Endothelial cell (in vitro differentiated cells): ENCODE measurements at regions not wholly inside any gene's neighbourhood (a gene's known extent, or its start where the extent isn't known, plus 50 kb on each side); places are given as distances from the start of the nearest gene placed in this dataset.

Experiments
- DNase-seq: peaks from one replicate; pipeline ENCODE4 v3.0.0; 2021; ENCODE audit warnings: low spot score
- H3K27ac Mint-ChIP-seq: one replicate; pipeline ENCODE4 v1.8.0; 2021; ENCODE audit warnings: mixed read lengths, inconsistent platforms; ENCODE audit not compliant: unreplicated experiment
- H3K27me3 Mint-ChIP-seq: one replicate; pipeline ENCODE4 v1.8.0; 2021; ENCODE audit warnings: mild to moderate bottlenecking, moderate library complexity, mixed read lengths, inconsistent platforms; ENCODE audit not compliant: unreplicated experiment
- H3K36me3 Mint-ChIP-seq: one replicate; pipeline ENCODE4 v1.8.0; 2021; ENCODE audit warnings: mild to moderate bottlenecking, low read depth, mixed read lengths, inconsistent platforms; ENCODE audit not compliant: unreplicated experiment
- H3K4me1 Mint-ChIP-seq: one replicate; pipeline ENCODE4 v1.8.0; 2021; ENCODE audit warnings: mild to moderate bottlenecking, mixed read lengths, inconsistent platforms; ENCODE audit not compliant: unreplicated experiment
- H3K4me3 Mint-ChIP-seq: one replicate; pipeline ENCODE4 v1.8.0; 2021; ENCODE audit warnings: mild to moderate bottlenecking, mixed read lengths, inconsistent platforms; ENCODE audit not compliant: unreplicated experiment
- H3K9me3 Mint-ChIP-seq: one replicate; pipeline ENCODE4 v1.8.0; 2021; ENCODE audit warnings: mixed read lengths, inconsistent platforms; ENCODE audit not compliant: unreplicated experiment
- TF ChIP-seq, protein P1 (sequence below): fragments of 200-600 bp; sonication (generic); IDR thresholded peaks from one replicate; pipeline ENCODE4 v1.5.0; 2021; ENCODE audit warnings: antibody characterized with exemption; ENCODE audit not compliant: unreplicated experiment

DNA sequence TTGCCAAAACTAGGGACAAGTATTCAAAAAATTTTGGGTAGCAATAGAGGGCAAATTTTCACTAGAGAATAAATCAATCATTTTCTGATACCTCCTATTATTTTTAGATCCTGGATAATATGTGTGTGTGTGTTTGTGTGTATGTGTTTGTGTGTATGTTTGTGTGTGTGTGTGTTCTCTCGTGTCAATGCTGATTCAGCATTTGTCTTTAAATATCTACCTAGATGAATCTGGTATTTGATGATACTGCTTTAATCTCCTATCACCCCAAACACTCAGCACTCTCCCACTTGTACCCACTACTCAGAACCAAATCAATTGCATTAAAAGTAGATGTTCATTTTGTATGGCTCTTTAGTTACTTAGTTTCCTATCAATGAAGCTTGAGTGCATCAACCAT, 101.3 kb upstream of the NPFFR2 start:
- Mint-ChIP-seq H3K27ac (no peak overlapping the region), H3K4me3 (no peak overlapping the region), H3K36me3 (no peaks in the 10 kb centered on the region), H3K27me3 (no peaks in the 10 kb centered on the region), H3K9me3 (no peaks in the 10 kb centered on the region), H3K4me1 (no peaks in the 10 kb centered on the region)
- DNase-seq = no peak
- TF ChIP-seq, protein P1, sequence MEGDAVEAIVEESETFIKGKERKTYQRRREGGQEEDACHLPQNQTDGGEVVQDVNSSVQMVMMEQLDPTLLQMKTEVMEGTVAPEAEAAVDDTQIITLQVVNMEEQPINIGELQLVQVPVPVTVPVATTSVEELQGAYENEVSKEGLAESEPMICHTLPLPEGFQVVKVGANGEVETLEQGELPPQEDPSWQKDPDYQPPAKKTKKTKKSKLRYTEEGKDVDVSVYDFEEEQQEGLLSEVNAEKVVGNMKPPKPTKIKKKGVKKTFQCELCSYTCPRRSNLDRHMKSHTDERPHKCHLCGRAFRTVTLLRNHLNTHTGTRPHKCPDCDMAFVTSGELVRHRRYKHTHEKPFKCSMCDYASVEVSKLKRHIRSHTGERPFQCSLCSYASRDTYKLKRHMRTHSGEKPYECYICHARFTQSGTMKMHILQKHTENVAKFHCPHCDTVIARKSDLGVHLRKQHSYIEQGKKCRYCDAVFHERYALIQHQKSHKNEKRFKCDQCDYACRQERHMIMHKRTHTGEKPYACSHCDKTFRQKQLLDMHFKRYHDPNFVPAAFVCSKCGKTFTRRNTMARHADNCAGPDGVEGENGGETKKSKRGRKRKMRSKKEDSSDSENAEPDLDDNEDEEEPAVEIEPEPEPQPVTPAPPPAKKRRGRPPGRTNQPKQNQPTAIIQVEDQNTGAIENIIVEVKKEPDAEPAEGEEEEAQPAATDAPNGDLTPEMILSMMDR = no peak

DNA sequence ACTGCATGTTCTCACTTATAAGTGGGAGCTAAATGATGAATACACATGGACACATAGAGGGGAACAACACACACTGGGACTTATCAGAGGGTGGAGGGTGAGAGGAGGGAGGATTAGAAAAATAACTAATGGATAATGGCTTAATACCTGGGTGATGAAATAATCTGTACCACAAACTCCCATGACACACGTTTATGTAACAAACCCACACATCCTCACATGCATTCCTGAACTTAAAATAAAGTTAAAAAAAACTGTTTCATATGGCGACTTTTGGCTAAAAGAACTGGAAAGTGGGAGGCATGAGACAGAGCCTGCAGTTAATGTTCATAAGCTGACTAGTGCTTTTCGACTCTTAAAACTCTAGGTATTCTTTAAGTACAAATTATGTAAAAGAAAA, 98.9 kb upstream of the NPFFR2 start:
- H3K9me3 Mint-ChIP-seq = no peaks in the 10 kb centered on the region
- TF ChIP-seq, protein P1 = no peak
- no peaks in the 10 kb centered on the region for H3K36me3 Mint-ChIP-seq
- H3K4me1 Mint-ChIP-seq = no peaks in the 10 kb centered on the region
- no peak for DNase-seq
- no peak overlapping the region for H3K27ac Mint-ChIP-seq
- H3K4me3 Mint-ChIP-seq = no peak overlapping the region
- no peaks in the 10 kb centered on the region for H3K27me3 Mint-ChIP-seq

DNA sequence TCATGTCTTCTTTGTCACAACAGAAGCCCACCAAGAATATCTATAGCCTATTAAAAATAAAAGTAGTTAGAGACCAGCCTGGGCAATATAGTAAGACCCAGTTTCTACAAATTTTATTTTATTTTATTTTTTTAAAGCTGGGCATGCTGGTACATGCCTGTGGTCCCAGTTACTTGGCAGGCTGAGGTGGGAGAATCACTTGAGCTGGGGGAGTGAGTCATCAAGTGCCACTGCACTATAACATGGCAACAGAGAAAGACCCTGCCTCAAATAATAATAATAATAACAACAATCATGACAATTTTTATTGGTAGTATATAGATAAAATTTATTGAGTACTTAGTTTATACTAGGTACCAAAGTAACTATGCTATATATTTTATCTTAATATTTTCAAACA, 93.0 kb upstream of the NPFFR2 start:
- DNase-seq = no peak
- H3K27me3 Mint-ChIP-seq = no peaks in the 10 kb centered on the region
- TF ChIP-seq, protein P1 = no peak
- no peaks in the 10 kb centered on the region for H3K9me3 Mint-ChIP-seq
- H3K36me3 Mint-ChIP-seq = no peaks in the 10 kb centered on the region
- H3K4me1 Mint-ChIP-seq = no peaks in the 10 kb centered on the region
- no peak overlapping the region for H3K4me3 Mint-ChIP-seq
- H3K27ac Mint-ChIP-seq = no peak overlapping the region

DNA sequence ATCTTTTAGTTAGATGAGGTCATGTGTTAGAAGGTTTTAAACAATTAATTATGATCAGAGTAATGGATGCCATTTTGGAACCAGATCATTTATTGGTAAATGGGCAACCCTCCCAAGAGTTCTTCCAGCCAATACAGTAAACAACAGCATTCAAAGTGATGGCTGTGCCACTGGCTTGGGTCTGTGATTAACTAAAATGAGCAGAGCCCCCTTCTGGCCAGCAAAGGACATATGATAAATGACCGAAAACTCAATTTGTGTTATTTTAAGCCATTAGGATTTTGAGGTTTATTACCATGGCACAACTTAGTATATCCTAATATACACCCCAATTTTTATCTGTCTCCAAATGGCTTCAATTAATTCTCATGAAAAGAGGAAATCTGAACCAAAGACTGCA, 90.8 kb upstream of the NPFFR2 start:
- peak; percentile 21 for DNase-seq
- H3K4me3 Mint-ChIP-seq = no peak overlapping the region
- H3K36me3 Mint-ChIP-seq = peaks cover 10% of the 10 kb centered on the region
- peaks cover 6% of the 10 kb centered on the region for H3K9me3 Mint-ChIP-seq
- no peaks in the 10 kb centered on the region for H3K27me3 Mint-ChIP-seq
- no peaks in the 10 kb centered on the region for H3K4me1 Mint-ChIP-seq
- no peak overlapping the region for H3K27ac Mint-ChIP-seq
- TF ChIP-seq, protein P1 = peak; percentile 50

DNA sequence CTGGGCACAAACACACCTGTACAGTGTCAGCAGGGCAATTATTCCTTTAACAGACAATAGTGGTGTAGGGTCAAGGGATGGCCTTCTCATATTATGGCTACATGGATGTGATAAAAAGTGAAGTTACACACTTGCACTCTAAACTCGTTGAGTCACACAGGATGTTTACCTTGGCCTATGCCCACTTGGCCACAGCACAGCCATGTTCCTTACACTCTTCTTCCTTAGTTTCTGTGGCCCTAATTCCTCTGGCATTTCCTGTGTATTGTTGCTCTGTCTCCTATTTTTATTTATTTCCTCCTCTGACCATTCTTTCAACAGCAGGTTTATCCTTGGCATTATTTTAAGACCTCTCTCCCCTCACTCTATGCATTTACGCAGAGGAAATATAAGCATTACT, 86.8 kb upstream of the NPFFR2 start:
- DNase-seq = no peak
- H3K4me3 Mint-ChIP-seq = no peak overlapping the region
- H3K9me3 Mint-ChIP-seq = peaks cover 12% of the 10 kb centered on the region
- TF ChIP-seq, protein P1 = no peak
- no peak overlapping the region for H3K27ac Mint-ChIP-seq
- H3K36me3 Mint-ChIP-seq = peaks cover 15% of the 10 kb centered on the region
- H3K4me1 Mint-ChIP-seq = no peaks in the 10 kb centered on the region
- peaks cover 2% of the 10 kb centered on the region for H3K27me3 Mint-ChIP-seq
